DND-41 (cell line): ENCODE measurements at regions not wholly inside any gene's neighbourhood (a gene's known extent, or its start where the extent isn't known, plus 50 kb on each side); places are given as distances from the start of the nearest gene placed in this dataset.

Experiments
- ATAC-seq: fragments of 200-7000 bp; cut with Tn5 transposase; 3 replicates; pipeline ENCODE4 v1.9.1; 2021; ENCODE audit warnings: low read depth; ENCODE audit not compliant: insufficient read depth
- DNase-seq: peaks from one replicate; pipeline ENCODE4 v3.0.0-alpha.2; 2020
- H2AFZ ChIP-seq: 2 replicates; pipeline ENCODE4 v1.6.0; 2012; ENCODE audit warnings: low read depth, low read length
- H3K27ac ChIP-seq: 2 replicates; pipeline ENCODE4 v1.5.1; 2012; ENCODE audit warnings: low read length, inconsistent platforms
- H3K27me3 ChIP-seq: fragments of 200-600 bp; sonication (generic); 2 replicates; pipeline ENCODE4 v1.6.0; 2012; ENCODE audit warnings: low read length, mild to moderate bottlenecking, inconsistent platforms; ENCODE audit not compliant: insufficient read depth, poor library complexity
- H3K36me3 ChIP-seq: 2 replicates; pipeline ENCODE4 v1.5.1; 2012; ENCODE audit warnings: low read length, inconsistent platforms; ENCODE audit not compliant: insufficient read depth
- H3K4me1 ChIP-seq: 2 replicates; pipeline ENCODE4 v1.5.1; 2012; ENCODE audit warnings: mild to moderate bottlenecking, low read length; ENCODE audit not compliant: insufficient read depth
- H3K4me2 ChIP-seq: 2 replicates; pipeline ENCODE4 v1.6.0; 2012; ENCODE audit warnings: mild to moderate bottlenecking, moderate library complexity, low read length, inconsistent platforms; ENCODE audit not compliant: insufficient read depth
- H3K4me3 ChIP-seq, 2 experiments: fragments of 200-600 bp in 1 of 2; shearing (Covaris generic) in 1 of 2; 2 replicates each; pipeline ENCODE4 v1.5.1; 2012 to 2016; ENCODE audit warnings: inconsistent platforms in 2 of 2, low read length in 2 of 2, mild to moderate bottlenecking in 2 of 2, low read depth in 1 of 2, moderate library complexity in 1 of 2
- H3K79me2 ChIP-seq: 2 replicates; pipeline ENCODE4 v1.6.0; 2012; ENCODE audit warnings: low read length, inconsistent platforms; ENCODE audit not compliant: insufficient read depth
- H3K9ac ChIP-seq: 2 replicates; pipeline ENCODE4 v1.6.0; 2012; ENCODE audit warnings: low read depth, mild to moderate bottlenecking, inconsistent platforms, low read length, moderate library complexity
- H3K9me3 ChIP-seq: 2 replicates; pipeline ENCODE4 v1.5.1; 2012; ENCODE audit warnings: low read length, moderate library complexity, mild to moderate bottlenecking, inconsistent platforms; ENCODE audit not compliant: insufficient read depth, severe bottlenecking
- H4K20me1 ChIP-seq: 2 replicates; pipeline ENCODE4 v1.6.0; 2012; ENCODE audit warnings: low read length; ENCODE audit not compliant: insufficient read depth
- CTCF ChIP-seq: IDR thresholded peaks from 2 replicates; pipeline ENCODE4 v1.5.1; 2012; ENCODE audit warnings: borderline replicate concordance, low read length, moderate library complexity, mild to moderate bottlenecking; ENCODE audit not compliant: poor library complexity, severe bottlenecking; ENCODE audit errors: extremely low read depth
- EZH2 ChIP-seq: IDR thresholded peaks from 3 replicates; pipeline ENCODE4 v1.6.1; 2012; ENCODE audit warnings: borderline replicate concordance, low read depth, mild to moderate bottlenecking, moderate library complexity, low read length, inconsistent platforms; ENCODE audit not compliant: severe bottlenecking

- Histone ChIP-seq H3K27ac (peak overlapping the region; percentile 98), H3K4me1 (peaks cover 97% of the 10 kb centered on the region), H2AFZ (no peak overlapping the region), H4K20me1 (no peaks in the 10 kb centered on the region), H3K36me3 (no peaks in the 10 kb centered on the region), H3K79me2 (no peaks in the 10 kb centered on the region), H3K9ac (peak overlapping the region; percentile 91), H3K27me3 (no peaks in the 10 kb centered on the region), H3K4me2 (peak overlapping the region; percentile 65), H3K9me3 (no peaks in the 10 kb centered on the region), H3K4me3 (peak overlapping the region in 1 of 2 experiments; percentile 51; a peak in 1 of 4 replicates)
- ATAC-seq = peak; percentile 44
- TF ChIP-seq EZH2 = no peak
- no peak for TF ChIP-seq CTCF
- peak; percentile 80 for DNase-seq
Observed at GRCh38 chr1:101310506-101310905, 73.7 kb downstream of the S1PR1 start.

GRCh38 chr1:101311146-101311920, 74.5 kb downstream of the S1PR1 start:
- H3K4me3 ChIP-seq = peak overlapping the region in 1 of 2 experiments; percentile 41; a peak in 2 of 4 replicates

GRCh38 chr1:101312147-101312546, 75.3 kb downstream of the S1PR1 start:
- H3K9me3 ChIP-seq = no peaks in the 10 kb centered on the region
- ATAC-seq = peak; percentile 19
- peak; percentile 65 for DNase-seq
- peak overlapping the region; percentile 65 for H3K4me2 ChIP-seq
- no peaks in the 10 kb centered on the region for H3K36me3 ChIP-seq
- H2AFZ ChIP-seq = 0 out of 2 replicates have a peak overlapping the region, but pooled peaks have one; percentile 15
- no peaks in the 10 kb centered on the region for H4K20me1 ChIP-seq
- no peaks in the 10 kb centered on the region for H3K27me3 ChIP-seq
- peak overlapping the region; percentile 91 for H3K9ac ChIP-seq
- no peak for TF ChIP-seq CTCF
- TF ChIP-seq EZH2 = no peak
- peaks cover 95% of the 10 kb centered on the region for H3K4me1 ChIP-seq
- no peaks in the 10 kb centered on the region for H3K79me2 ChIP-seq
- peak overlapping the region in 1 of 2 experiments; percentile 41; a peak in 2 of 4 replicates for H3K4me3 ChIP-seq
- peak overlapping the region; percentile 98 for H3K27ac ChIP-seq

More at GRCh38 chr1:101311146-101311920, 74.5 kb downstream of the S1PR1 start:
- no peaks in the 10 kb centered on the region for H3K36me3 ChIP-seq
- TF ChIP-seq EZH2 (no peak), CTCF (no peak)
- peak overlapping the region; percentile 91 for H3K9ac ChIP-seq
- no peaks in the 10 kb centered on the region for H3K79me2 ChIP-seq
- no peaks in the 10 kb centered on the region for H3K27me3 ChIP-seq
- no peaks in the 10 kb centered on the region for H3K9me3 ChIP-seq
- no peak overlapping the region for H2AFZ ChIP-seq
- ATAC-seq = peak; percentile 46
- H3K4me2 ChIP-seq = peak overlapping the region; percentile 65
- H3K4me1 ChIP-seq = peaks cover 97% of the 10 kb centered on the region
- no peaks in the 10 kb centered on the region for H4K20me1 ChIP-seq
- DNase-seq = peak; percentile 81
- H3K27ac ChIP-seq = peak overlapping the region; percentile 98
